HPDE6-E6E7 (cell line): ENCODE measurements at regions not wholly inside any gene's neighbourhood (a gene's known extent, or its start where the extent isn't known, plus 50 kb on each side); places are given as distances from the start of the nearest gene placed in this dataset.
"Not testable (repeated sequence)": the region's sequence is repeated elsewhere in the genome, so short reads cannot be mapped to it uniquely, and the experiment has no call there.

Experiments
- DNase-seq: peaks from one replicate; pipeline ENCODE4 v3.0.0; 2011; ENCODE audit warnings: missing footprints; ENCODE audit errors: extremely low spot score

- DNase-seq, result no peak
These were observed 143.1 kb downstream of the ARSF start for GRCh38 chrX:3184176-3184930.

GRCh38 chrX:3181846-3182245 lies 140.6 kb downstream of the ARSF start:
- DNase-seq, result no peak

GRCh38 chrX:3178329-3178728 lies 137.1 kb downstream of the ARSF start:
- DNase-seq, result no peak

- DNase-seq, result no peak
These were observed 136.6 kb downstream of the ARSF start for GRCh38 chrX:3177851-3178250.

GRCh38 chrX:3176439-3176820 lies 135.2 kb downstream of the ARSF start:
- DNase-seq, result no peak

- no peak for DNase-seq
These were observed 134.6 kb downstream of the ARSF start for GRCh38 chrX:3175659-3176438.

GRCh38 chrX:3172156-3172555 lies 130.9 kb downstream of the ARSF start:
- DNase-seq, result not testable (repeated sequence)

GRCh38 chrX:3169421-3169820 lies 128.2 kb downstream of the ARSF start:
- no peak for DNase-seq

GRCh38 chrX:3167771-3168170 lies 126.5 kb downstream of the ARSF start:
- DNase-seq, result no peak

GRCh38 chrX:3166670-3167455 lies 125.6 kb downstream of the ARSF start:
- no peak for DNase-seq

GRCh38 chrX:3165808-3166207 lies 124.5 kb downstream of the ARSF start:
- no peak for DNase-seq
